HG03558 (cell line): ENCODE measurements at regions not wholly inside any gene's neighbourhood (a gene's known extent, or its start where the extent isn't known, plus 50 kb on each side); places are given as distances from the start of the nearest gene placed in this dataset.
"Not testable (repeated sequence)": the region's sequence is repeated elsewhere in the genome, so short reads cannot be mapped to it uniquely, and the experiment has no call there.

Experiments
- ATAC-seq: cut with Tn5 transposase; IDR thresholded peaks from one replicate; pipeline ENCODE4 v1.9.1; 2021; ENCODE audit warnings: moderate number of reproducible peaks; ENCODE audit not compliant: unreplicated experiment; ENCODE audit errors: extremely low read depth

DNA sequence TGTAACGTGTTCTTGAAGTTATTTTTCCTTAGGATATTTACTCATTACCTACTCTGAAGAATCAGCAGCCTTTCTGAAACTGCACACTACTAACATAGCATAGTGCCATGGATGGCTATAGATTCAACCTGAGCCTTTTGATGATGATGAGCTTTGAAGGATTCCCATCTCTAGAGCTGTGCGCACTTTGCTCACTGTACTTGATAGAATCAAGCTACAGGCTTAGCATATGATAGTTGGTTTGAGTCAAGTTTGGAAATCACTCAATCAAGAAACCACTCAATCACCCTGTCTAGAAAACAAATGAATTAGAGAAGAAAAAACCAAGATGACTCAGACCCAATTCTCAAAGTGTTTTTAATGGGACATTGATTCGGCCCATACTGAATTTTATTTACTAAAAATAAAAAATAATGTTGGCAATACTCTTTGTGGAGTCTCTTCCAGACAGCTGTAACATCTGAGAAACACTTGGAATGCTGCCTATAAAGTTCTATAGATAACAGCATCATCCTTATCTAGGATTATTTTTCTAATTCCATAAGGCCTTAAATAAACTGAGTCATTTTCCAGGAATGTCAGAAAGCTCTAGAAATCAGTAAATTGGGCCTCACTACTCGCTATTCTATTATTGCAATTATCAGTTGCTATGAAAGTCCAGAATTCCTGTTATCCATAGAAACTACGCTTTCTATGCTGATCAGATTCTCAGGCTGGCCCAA is 259.0 kb upstream of the ERBB4 start:
- no peak for ATAC-seq

DNA sequence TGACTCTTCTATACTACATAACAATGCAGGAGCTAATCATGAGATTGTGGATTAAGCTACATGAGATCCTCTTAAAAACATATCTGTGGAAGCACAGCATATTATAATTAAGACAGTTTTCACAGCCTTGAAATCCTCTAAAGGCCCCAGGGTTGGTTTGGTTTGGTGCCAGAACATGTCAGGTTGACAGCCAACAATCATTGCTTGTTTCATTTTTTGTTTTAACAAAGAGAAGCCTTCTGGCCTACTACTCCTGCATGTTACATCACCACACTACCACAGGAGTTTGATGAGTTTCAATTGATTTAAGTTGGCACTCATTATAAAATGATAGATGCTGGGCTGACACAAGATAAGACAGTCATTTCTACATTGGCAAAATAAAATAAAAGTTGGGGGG is 255.9 kb upstream of the ERBB4 start:
- no peak for ATAC-seq

DNA sequence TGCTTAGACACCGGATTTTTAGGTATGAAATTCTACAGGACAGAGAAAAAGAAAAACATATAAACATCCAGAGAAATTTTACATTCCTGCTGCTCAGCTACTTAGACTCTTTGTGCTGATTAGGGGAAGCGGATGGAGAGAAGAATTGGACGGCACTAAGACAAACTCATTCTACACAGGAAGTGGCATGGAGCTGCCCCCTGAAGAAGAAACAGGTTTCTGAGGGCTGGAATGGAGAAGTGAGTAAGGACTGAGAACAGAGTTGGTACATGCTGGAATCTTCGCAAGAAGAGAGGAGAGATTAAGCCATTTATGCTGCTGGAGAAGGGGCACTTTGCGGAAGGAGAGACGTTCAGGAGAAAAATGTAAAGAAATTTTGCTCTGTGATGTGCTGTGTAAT is 253.0 kb upstream of the ERBB4 start:
- ATAC-seq = no peak

DNA sequence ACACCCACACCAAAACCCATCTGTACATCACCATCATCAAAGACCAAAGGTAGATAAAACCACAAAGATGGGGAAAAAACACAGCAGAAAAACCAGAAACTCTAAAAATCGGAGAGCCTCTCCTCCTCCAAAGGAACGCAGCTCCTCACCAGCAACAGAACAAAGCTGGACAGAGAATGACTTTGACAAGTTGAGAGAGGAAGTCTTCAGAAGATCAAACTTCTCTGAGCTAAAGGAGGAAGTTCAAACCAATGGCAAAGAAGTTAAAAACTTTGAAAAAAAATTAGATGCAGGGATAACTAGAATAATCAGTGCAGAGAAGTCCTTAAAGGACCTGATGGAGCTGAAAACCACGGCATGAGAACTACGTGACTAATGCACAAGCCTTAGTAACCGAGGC is 247.5 kb upstream of the ERBB4 start:
- not testable (repeated sequence) for ATAC-seq

DNA sequence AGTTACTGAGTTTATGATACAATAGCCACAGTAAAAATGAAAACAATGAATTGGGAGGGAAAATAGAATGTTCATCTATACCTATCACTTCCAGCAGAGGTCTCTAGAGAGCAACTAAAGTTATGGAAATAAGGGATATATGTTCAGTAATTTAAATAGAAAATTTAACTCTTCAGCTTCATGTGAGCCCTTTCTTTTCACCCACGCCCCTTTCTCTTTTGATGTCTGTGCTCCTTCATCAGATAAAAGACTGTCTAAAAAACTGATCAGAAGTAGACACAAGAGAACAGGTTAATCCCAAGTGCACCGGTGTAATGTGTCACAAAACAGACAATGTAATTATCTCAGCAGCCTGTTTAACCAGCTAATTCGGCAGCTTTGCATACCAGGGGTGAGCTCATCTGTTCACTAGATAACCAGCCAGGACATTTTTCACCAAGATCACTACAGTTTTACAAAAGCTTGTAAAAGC is 238.5 kb upstream of the ERBB4 start:
- ATAC-seq = peak; percentile 55

DNA sequence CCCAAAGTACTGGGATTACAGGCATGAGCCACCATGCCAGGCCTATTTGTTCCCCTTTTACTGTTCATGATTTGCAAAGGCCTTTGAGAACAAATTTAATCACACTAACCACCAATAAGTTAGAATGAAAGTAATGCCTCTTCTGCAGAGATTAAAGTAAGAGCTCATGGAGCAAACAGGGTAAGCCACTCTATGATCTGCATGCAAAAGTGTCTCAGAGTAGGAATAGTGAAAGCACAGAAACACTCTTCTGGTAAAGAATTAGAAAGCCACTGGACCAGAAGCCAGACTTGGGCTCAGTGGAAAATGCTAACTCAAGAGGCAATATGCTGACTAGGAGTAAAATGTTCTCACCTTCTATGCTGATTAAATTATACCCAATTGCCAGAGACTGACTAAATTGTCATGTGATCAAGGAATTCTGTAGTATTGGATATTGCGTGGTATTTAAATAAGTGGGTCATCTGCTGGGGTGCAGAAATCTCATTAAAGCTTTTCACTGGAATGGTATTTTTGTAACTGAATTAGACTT is 235.3 kb upstream of the ERBB4 start:
- ATAC-seq = no peak

DNA sequence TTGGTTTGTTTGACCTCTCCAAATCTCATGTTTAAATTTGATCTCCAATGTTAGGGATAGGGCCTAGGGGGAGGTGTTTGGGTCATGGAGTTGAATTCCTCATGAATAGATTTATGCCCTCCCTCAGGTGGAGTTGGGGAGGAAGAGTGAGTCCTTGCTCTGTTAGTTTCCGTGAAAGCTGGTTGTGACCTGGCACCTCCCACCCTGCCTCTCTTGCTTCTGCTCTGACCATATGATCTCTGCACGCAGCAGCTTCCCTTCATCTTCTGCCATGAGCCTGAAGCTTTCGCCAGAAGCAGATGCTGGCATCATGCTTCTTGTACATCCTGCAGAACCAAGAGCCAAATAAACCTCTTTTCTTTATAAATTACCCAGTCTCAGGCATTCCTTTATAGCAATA is 231.6 kb upstream of the ERBB4 start:
- no peak for ATAC-seq

DNA sequence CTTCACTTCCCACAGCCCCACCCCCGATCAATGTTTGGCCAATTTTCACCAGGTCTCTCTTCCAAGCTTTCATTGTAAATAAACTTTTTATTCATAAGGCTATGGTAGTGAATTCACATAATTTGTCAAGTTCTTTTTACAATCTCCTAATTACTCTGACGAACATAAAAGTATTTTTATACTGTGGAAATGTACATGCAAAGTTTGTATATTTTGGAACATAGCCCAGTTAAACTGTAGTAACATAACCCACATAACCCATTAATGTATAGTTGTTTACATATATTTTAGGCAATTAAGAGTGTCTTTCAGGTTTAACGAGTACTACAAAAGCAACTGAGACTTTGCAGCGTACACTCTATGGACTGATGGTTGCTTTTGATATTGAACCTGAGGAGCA is 228.3 kb upstream of the ERBB4 start:
- no peak for ATAC-seq

DNA sequence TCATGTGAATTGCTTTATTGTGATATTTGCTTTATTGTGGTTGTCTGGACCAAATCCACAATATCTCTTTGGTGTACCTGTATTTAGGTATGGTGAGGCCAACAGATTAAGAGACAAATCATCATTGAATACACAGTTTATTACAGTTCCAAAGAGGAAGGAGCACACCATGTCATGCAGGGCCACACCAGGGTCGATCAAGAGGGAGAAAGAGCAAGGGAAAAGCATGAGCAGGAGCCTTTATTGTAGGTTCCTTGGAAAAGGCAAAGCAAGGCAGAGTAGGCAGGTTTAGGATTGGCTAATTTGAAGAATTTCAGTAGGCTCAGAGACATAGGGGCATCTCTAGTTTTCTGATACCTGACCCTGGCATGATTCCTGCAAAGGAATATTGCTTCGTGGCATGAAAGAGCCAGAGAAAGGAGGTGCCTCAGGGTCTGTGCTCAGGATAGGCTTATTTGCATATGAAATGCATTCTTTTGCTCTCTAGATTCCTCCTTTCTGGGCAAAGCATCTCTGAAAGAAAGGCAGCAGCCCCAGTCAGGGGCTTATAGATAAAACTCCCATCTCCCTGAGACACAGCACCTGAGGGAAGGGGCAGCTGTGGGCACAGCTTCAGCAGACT is 214.2 kb upstream of the ERBB4 start:
- ATAC-seq = no peak

DNA sequence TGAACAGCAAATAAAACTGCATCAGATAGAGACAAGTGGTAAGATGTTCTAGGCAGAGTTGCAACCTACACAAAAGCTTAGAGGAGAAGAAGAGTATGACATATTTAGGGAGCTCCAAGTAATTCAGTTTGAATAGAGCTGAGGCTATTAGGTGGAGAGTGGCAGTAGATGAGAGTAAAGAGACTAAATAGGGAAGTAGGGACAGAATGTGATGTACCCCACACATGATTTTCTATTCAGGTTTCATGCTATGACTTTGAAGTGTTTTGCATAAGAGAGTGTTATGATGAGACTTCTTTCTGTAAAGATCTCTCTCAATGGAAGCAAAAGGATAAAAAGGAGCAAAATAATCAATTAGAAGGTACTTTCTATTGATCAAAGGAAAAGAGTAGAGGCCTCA is 206.8 kb upstream of the ERBB4 start:
- peak; percentile 74 for ATAC-seq

DNA sequence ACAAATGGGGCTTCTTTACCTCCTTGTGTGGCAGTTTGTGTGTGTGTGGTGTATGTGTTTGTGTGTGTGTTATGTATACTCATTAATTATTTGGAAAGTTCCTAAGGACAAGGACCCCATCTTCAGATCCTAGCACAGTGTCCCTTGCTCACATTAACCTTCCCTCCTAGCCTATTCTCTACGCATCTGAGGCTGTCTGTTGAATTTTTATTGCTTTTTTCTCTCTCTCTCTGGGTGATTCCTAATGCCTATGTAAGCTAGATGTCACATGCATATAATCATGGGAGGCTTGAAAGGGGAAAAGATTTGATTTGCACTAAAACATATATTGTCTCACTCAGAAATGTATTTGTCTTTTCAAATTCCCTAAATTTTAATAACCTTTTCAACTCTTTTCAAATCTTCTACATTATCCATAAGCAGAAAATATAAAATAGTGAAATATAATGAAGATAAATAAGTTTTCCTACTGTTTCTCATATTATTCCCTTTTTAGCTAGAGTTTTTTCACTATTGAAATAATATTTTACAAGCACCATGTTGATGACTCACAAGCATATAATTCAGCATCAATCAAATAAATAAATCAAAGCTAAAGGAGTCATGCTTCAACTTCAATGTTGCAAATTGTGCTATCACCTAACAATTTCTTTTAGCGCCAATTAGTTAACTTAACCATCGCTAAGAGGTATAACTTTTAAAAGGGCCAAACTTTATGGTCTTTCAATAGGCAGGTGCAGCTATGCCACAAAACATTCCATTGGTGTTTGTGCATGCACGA is 199.0 kb upstream of the ERBB4 start:
- no peak for ATAC-seq

DNA sequence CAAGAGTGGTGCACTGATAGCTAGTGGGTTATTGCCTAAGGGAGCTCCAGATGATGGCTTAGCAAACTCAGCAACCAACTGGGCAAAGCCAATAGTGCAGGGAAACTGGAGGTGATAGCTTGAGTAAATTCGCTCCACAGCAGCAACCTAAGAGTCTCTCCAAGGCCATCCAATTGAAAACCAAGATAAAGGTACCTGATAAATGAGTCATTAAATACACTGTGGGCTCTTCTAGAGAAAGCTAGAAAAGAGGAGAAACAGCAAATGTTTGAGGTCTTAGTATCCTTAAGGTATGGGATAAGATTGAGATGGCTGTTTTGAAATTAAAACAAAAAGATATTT is 197.8 kb upstream of the ERBB4 start:
- no peak for ATAC-seq

DNA sequence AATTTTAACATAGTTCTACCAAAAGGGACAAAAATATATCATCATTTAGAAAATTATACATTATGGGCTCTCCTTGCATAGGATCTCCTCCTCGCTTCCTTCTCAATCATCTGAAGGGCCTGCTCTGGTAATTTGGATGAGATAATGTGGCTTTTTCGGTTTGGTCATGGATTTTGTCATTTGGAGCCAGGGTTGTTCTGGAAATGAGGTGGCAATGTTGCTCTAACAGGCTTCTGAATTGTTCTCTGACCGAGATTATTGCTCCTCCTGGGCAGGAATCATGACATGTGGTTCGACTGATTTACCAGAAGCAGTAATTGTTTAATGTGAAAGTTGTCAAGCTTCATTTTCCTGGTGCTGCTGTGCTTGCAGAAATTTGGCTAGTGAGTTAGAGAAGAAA is 194.7 kb upstream of the ERBB4 start:
- ATAC-seq = no peak

DNA sequence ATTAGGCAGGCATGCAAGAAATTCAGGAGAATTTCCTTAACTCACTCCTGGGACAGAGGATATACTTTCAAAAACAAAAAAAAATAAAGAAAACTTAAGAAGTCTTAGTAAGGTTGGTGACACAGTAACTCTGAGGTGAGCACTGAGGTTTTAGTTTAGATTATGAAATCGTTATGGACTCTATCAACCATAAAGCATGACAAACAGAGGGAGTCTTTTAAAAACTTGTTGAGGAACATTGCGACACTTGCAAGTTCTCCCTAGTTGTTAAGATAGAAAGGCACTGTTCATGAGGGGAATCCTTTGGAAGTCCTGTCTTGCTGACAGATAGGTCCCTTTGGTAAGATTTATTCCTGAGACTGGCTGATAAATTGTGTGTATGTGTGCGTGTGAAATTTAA is 194.3 kb upstream of the ERBB4 start:
- ATAC-seq = no peak

DNA sequence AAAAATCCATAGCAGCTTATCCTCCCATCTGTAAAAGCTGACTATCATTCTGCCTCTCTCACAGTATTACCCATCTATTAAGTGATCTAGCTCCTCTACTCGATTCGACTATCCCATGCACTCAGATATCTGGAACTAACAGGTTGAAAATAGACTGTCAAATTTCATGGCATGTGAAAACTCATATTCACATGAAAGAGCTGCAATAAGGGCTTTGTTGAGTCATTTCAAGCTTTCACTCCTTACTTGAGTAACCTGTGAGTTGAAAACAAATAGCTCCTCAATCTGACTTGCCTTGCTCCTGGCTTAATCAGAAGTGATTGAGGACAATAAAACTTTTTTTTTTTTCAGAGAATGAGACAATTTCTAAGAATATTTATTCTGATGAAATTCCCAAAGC is 192.4 kb upstream of the ERBB4 start:
- ATAC-seq = peak; percentile 68

DNA sequence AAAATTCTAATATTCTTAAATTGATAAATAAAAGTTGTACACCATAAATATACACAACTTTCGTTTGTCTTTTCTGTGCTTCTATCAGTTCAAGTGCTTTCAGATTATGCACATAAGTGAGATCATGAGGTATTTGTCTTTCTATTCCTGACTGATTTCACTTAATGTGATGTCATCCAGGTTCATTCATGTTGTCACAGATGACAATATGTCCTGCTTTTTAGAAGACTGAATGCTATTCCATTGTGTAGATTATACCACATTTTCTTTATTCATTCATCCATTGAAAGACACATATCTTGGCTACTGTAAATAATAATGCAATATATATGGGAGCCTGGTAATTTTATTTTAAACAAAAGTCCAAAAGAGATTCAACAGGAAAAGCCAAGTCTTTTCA is 190.1 kb upstream of the ERBB4 start:
- no peak for ATAC-seq

DNA sequence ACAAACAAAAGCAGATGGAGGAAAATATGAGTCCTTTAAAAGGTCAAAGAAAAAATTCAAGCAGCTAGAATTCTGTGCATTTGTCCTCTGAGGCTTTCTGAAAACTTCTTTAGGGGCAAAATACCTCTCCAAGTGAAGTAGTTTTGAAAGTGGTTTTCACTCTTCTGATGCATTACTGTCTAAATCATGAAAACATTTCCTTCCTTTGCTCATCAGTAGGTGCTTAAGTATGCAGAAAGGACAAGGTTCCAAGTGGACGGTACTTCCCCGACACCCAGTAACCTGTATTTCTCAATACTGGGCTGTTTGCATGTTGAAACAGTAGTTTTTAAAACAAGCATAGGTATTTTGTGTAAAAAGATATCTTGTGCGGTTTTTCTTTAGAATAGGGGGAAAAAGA is 189.1 kb upstream of the ERBB4 start:
- peak; percentile 46 for ATAC-seq

DNA sequence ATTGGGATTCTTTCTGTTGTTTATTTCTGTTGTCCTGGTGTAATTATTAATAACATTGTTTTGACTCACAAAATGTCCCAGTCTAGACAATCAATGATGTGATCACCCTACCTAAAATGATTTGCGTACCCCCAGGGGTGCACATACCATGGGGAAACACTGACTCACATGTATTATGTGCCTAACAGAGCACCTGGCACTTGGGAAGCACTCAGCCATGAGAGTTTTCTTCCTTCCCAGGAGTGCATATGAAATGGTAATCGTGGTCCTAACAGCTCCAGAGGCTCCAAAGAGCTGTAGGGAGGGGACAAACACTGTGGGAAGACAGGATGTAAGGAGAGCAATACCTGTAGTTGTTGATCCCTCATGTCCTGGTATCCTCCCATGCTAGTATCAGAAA is 187.8 kb upstream of the ERBB4 start:
- no peak for ATAC-seq

DNA sequence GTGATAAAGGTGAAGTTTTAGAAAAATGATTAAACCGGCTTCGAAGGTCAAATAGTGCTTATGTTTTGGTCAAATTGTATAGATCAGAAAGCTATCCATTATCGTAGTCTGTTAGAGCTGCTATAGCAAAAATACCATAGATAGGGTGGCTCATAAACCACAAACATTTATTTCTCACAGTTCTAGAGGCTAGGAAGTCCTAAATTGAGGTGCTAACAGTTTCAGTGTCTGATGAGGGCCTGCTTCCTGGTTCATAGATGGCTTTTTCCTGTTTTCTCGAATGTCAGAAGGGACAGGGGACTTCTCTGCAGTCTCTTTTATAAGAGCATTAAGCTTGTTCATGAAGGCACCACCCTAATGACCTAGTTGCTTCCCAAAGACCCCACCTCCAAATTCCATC is 186.6 kb upstream of the ERBB4 start:
- ATAC-seq = no peak

DNA sequence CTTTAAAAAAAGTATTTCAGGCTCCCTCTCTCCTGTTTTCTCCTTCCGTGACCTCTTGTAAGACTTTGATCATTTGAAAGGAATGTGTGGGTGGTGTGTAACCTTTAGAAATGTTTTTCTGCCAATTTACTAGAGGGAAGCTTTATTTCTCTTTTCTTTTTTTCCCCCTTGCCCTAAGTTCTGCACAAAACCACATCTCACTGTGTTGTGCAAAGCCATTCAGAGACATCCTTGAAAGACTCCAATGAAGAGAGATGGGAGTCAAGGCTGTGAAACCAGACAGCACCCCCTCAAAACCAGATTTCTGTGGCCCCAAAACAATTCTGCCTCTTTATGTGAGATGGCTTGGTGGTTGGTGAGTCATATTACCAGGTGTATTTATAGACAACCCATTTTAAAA is 184.6 kb upstream of the ERBB4 start:
- no peak for ATAC-seq

DNA sequence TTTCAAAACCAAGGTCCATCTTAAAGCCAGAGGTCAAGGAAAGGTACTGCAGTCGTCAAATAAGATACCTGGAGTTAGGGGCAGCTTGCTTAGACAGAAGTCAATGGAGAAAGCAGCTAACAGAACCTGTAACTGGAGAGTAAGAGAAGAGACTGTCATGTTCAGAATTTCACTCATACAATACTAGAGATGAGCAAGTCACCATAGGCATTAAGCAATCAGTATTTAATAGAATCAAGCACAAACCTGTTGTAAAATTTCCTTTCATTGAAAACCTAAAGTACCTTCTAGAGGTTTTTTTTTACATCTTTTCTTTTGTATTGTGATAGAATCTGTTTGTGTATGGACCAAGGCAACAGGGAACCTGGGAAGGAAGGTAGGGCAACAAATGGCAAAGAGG is 183.4 kb upstream of the ERBB4 start:
- ATAC-seq = no peak
